ENCODE measurements at regions not wholly inside any gene's neighbourhood (a gene's known extent, or its start where the extent isn't known, plus 50 kb on each side); places are given as distances from the start of the nearest gene placed in this dataset.
"Not testable (repeated sequence)": the region's sequence is repeated elsewhere in the genome, so short reads cannot be mapped to it uniquely, and the experiment has no call there.

DNA sequence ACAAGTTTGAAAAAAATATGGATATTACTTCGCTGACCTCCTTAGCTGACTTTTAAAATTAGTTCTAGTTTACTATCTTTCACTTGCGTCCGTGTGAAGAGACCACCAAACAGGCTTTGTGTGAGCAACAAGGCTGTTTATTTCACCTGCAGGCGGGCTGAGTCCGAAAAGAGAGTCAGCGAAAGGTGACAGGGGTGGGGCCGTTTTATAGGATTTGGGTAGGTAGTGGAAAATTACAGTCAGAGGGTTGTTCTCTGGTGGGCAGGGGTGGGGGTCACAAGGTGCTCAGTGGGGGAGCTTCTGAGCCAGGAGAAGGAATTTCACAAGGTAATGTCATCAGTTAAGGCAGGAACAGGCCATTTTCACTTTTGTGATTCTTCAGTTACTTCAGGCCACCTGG is 203.7 kb downstream of the POM121L12 start:
- DNase-seq: not testable (repeated sequence)

- DNase-seq: no peak
Measured at GRCh38 chr7:53245721-53246120, 210.3 kb downstream of the POM121L12 start.

GRCh38 chr7:53246957-53247356 is 211.5 kb downstream of the POM121L12 start:
- DNase-seq: no peak

DNA sequence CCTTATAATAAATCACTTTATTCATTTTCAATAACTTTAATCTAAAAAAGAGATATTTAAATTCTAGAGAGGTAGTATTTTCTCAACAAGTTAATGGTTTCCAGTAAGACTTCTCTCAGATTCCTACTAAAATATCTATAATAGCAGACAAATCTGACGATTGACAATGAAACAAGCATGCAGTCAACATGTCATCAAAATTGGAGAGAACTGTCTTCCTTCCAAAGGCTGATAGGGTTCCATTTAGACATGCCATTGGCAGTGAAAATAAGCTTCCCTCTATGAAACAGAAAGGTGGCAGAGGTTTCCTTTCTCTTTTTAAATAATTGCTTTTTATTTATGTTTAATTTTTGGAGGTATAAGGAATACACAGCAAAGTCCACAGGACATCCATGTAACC is 217.1 kb downstream of the POM121L12 start:
- no peak for DNase-seq

DNA sequence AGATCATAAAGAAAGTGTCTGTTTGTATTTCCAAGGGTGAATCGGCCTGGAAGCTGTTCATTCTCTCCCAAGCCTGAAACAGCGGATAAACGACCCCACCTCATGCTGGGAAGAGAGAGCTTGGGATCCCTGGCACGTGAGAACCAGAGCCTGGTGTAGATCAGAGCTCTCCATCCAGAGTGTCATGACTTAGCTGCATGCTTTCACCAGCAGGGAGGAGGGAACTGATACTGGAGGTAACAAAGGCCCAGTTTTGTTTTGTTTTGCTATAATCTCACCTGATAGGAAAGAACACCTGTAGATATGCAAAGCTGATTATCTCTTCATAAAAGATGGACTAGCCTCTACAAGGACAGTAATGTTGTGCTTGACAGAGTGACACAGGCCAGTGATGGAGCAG is 236.6 kb downstream of the POM121L12 start:
- no peak for DNase-seq

DNA sequence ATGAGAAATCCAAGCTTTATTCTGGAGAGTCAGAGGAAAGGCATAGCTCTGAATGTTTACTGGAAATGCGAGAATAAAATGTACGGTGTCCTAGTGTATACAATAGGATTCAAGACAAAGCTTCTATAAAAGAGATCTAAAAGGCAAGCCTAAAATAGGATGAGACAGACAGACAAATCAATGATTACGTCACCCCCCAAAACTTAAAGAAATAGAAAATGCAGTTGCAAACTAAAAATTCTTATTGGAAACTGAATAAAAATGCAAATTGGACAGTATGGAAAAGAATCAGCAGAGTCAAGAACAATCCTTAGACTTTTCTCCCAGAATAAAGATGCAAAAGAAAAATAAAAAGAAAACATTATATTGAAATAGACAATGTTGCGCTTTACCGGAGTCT is 245.9 kb downstream of the POM121L12 start:
- no peak for DNase-seq

GRCh38 chr7:53292341-53292740 is 256.9 kb downstream of the POM121L12 start:
- DNase-seq: no peak

DNA sequence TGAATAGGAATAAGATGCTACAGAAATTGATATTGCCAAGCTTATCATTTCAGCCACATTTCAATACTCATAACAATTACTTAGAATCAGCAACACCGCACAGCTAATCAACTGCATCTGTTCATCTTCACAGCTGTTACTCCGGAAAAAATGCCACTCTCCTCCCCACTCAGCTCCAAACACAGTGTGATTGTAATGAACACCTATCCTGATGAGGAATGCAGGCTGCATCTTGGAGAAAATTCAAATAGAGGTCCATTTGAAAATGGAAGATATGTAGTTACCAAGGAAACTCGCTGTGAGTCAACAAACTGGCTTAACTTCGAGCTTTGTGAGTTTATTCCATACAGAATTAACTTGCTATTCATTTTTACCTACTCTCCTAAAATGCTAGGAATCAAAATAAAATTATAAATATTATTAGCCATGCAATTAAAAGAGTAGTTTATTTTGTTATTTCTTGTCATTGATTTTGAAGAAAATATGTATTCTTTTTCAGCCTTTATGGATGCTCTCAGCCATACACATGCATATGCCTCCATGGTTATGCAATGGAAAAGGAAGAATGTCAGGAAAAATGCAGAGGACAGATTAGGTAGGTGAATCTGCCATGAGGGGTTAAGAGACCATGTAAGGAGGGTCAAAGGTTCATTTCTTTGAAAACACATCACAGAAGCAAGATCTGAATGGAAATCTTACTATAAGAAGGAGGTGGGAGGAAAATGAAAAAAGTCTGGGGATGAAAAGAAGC is 267.2 kb downstream of the POM121L12 start:
- DNase-seq: no peak

DNA sequence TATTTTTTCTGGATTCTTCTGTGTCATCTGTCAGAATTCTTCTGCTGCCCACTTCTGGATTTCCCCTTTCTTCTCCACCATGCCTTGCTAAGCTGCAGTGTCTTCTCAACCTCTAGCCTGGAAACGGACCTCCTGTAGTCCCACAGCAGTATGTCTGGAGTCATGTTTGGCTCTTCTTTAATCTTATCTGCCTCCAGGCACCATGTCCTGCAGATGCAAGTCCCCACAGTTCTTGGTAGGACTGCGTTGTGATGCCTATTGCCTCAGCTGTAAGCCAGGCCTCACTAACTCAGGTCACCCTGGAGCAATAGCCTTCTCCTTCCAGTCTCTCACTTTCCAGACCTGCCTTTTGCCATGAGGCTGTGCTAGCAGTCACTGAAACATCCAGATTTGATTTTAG is 268.3 kb downstream of the POM121L12 start:
- DNase-seq: no peak

- no peak for DNase-seq
Measured at GRCh38 chr7:53306846-53307245, 271.4 kb downstream of the POM121L12 start.

GRCh38 chr7:53311205-53311604 is 275.8 kb downstream of the POM121L12 start:
- DNase-seq: no peak

GRCh38 chr7:53315981-53316380 is 280.5 kb downstream of the POM121L12 start:
- DNase-seq: no peak

DNA sequence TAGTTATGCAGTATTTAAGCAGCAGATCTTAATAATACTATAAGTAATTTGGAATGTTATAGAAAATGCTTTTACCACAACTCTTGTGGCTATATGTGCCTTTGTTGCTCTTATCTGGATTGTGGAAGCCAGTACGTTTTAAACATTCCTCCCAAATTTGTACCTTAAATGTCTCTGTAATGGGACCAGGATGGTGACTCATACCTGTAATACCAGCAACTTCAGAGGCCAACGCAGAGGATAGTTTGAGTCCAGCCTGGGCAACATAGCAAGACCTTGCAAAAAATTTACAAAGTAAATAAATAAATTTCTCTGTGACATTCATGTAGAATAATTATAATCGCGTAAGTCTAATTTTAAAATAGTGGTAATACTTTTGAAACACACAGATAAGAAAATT is 283.1 kb downstream of the POM121L12 start:
- DNase-seq: no peak

DNA sequence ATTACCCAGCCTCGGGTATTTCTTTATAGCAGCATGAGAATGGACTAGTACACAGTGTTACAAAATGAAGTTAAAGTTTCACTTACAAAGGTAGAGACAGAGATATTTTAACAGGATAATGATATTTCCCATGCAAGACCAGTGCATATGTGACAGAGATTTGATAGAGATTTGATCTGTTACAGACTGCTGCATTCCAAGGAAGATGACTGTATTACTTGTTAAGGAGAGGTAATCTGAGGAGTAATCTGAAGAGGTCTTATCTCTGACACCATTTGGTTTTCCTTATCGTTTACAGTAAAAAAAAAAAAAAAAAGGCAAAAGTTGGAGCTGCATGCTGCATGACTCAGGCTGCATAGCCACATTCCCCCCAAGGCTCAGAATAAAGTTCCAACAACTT is 289.6 kb downstream of the POM121L12 start:
- DNase-seq: no peak

DNA sequence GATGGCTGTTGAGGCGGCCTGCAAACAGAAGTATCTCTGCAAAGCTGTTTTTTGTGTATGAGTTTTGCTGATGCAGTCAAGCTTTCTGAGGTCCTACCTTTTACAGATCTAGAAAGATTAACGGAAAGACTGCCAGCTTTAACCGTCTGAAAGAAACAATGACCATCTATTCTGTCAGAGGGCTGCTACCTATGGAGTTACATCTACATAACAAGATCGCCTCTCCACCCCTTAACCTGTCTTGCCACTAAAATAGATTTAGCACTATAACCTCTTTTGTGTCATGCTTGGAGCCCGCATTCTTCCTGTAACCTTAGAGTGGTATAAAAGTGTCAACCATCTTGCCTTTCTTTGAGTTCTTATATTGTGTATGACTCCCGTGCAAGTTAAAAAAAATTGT is 291.2 kb downstream of the POM121L12 start:
- no peak for DNase-seq

GRCh38 chr7:53336105-53336668 is 300.8 kb downstream of the POM121L12 start:
- DNase-seq: no peak

DNA sequence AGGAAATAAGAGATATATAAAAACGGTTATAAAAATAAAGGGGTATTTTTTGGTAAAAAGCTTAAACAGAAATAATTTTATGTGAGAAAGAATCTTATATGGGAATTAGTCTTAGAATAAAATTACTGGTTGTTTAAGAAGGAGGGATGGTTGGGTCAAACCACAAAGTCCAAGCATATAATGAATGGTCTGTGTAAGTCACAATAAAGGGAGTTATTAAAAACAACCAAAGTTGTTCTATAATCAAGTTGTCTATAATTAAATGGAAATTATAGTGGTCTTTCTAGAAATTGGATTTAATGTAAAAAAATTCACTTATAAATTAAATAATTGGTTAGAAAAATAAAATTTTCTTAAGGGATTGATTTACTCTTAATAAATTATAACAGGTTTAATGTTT is 304.8 kb downstream of the POM121L12 start:
- no peak for DNase-seq

- peak; percentile 5 for DNase-seq
Measured at GRCh38 chr7:53350241-53350640, 314.8 kb downstream of the POM121L12 start.

GRCh38 chr7:53351681-53352080 is 316.2 kb downstream of the POM121L12 start:
- no peak for DNase-seq

DNA sequence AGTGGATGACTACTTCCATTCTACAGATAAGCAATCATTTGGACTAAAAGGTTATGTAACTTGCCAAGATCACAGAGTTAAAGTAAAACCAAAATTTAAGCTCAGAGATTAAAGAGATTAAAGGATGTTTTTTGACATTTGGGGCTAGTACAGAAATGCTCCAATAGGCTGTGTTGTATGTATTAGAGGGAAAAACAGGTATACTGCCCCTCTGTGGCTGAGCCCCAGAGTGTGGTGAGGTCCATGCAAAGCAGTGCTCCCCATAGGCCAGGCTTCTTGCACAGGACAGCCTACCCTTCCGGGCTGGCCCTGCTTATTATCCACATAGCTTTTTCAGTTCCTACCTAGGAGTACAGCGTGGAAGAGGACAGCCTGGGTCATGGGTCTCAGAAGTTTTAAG is 322.8 kb downstream of the POM121L12 start:
- no peak for DNase-seq

DNA sequence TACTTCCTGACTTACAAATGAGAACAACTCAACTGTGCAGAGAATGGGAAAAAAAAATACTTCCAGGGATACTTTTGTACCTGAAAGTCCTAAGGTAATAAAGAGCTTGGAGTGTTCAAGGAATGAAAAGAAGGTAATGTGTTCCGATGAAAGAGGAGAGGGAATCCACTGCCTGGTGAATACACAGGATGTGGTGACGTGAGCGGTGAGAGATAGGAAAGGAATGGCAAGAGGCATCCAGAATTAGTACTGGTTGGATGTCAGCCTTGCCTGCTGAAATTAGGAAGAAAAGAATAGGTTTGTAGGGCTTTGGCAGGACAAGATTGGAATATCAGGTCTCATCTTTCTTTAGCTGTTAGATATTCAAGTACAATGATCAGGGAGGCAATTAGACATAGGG is 347.7 kb downstream of the POM121L12 start:
- no peak for DNase-seq

GRCh38 chr7:53385239-53385638 is 349.8 kb downstream of the POM121L12 start:
- DNase-seq: not testable (repeated sequence)

DNA sequence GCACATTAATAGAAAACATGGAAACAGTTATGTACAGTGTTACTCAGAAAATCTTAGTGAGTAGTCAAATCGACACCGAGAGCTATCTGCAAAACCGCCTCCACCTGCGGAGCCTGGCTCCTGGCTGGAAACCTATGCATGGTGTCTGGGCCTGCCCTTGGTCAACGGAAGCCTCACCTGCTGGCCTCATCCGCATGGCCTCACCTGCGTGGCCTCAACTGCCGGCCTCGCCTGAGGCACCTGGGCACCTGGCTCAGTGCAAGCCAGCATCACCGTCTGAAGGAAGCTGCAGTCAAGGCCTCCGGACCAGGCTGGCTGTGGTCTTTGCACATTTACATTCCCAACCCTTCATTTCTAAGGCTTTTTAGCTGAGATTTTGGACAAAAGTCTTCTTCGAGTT is 352.1 kb downstream of the POM121L12 start:
- no peak for DNase-seq

DNA sequence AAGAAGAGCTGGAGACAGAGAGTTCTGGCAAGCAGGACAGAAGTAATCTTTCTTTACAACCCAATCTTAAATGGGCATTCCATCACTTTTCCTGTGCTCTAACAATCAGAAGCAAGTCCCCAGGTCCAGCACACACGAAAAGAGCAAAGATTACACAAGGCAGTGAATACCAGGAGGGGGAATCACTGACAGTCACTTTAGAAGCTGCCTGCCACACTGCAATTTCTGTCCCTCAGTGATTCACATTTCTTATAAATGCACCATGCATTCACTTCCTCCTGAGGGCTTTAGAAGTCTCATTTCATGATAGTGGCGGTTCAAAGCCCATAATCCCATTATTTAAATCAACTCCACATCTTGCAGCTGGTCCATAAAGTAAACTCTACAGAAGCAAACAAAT is 362.5 kb downstream of the POM121L12 start:
- DNase-seq: no peak

DNA sequence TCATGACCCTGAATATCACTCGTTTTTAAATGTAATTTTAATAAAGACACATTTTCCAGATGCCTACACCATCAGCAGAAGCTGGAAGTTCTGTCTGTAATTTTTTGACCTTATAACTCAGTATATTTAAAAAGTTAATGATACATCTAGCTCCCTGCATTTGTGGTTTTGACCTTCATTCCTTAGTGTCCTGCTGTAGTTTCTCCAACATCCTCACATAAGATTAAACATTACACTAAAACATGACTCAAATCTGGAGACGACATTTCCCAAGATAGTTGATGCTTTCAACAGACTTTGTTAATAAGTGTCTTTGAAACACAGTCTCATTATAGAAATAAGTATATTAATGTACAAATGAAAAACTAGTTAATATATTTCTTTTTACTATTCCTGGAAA is 363.1 kb downstream of the POM121L12 start:
- no peak for DNase-seq

All from NCI-H1694 treated with DMSO at 0.1 percent for 48 hours (cell line).